ENCODE measurements at regions not wholly inside any gene's neighbourhood (a gene's known extent, or its start where the extent isn't known, plus 50 kb on each side); places are given as distances from the start of the nearest gene placed in this dataset.

- no peak for TF ChIP-seq CTCF (IDR thresholded peaks at IDR 0.05)
- no peak for TF ChIP-seq POLR2A (IDR thresholded peaks at IDR 0.05)
Observed at GRCh38 chr10:108051218-108051617, 886.7 kb upstream of the SORCS1 start.

All from heart left ventricle (tissue), 13 donors.